ENCODE measurements at regions not wholly inside any gene's neighbourhood (a gene's known extent, or its start where the extent isn't known, plus 50 kb on each side); places are given as distances from the start of the nearest gene placed in this dataset.

GRCh38 chr5:155908543-155908942 lies 418.4 kb upstream of the SGCD start:
- ATAC-seq (no peak), DNase-seq (no peak)
- TF ChIP-seq CTCF (IDR thresholded peaks at IDR 0.05) (no peak), POLR2A (IDR thresholded peaks at IDR 0.05) (no peak)
- WGBS, 4 donors = 77 to 91% (median 89%) methylated on average over 5 of the region's 5 CpGs
- Histone ChIP-seq H3K27ac (no peak overlapping the region), H3K4me3 (no peak overlapping the region), H3K27me3 (no peaks in the 10 kb centered on the region), H3K9me3 (no peaks in the 10 kb centered on the region), H3K4me1 (peaks cover 0 to 11% (median 0%) of the 10 kb centered on the region in 12 donors), H3K36me3 (no peaks in the 10 kb centered on the region)
- intact Hi-C loops (cut with DNase I) = loop anchor here in 1 of 10 donors (10.0 kb wide), 1 partner anchor 184 kb away; no protein-coding TSS in a partner anchor

GRCh38 chr5:155912291-155912690 lies 414.7 kb upstream of the SGCD start:
- TF ChIP-seq CTCF (IDR thresholded peaks at IDR 0.05) (no peak), POLR2A (IDR thresholded peaks at IDR 0.05) (no peak)
- H3K36me3 ChIP-seq = no peaks in the 10 kb centered on the region
- DNase-seq = no peak

GRCh38 chr5:155914766-155915165 lies 412.2 kb upstream of the SGCD start:
- no peaks in the 10 kb centered on the region for H3K36me3 ChIP-seq
- H3K4me1 ChIP-seq = peaks cover 0 to 14% (median 9%) of the 10 kb centered on the region in 12 donors
- TF ChIP-seq CTCF (IDR thresholded peaks at IDR 0.05) (no peak), POLR2A (IDR thresholded peaks at IDR 0.05) (no peak)
- ATAC-seq (no peak), DNase-seq (no peak)
- H3K4me3 ChIP-seq = no peak overlapping the region
- no peak overlapping the region for H3K27ac ChIP-seq
- intact Hi-C loops (cut with DNase I) = no loop called here
- H3K9me3 ChIP-seq = no peaks in the 10 kb centered on the region
- no peaks in the 10 kb centered on the region for H3K27me3 ChIP-seq

More at GRCh38 chr5:155912291-155912690, 414.7 kb upstream of the SGCD start:
- Histone ChIP-seq H3K4me1 (no peaks in the 10 kb centered on the region), H3K27ac (no peak overlapping the region), H3K4me3 (no peak overlapping the region), H3K27me3 (no peaks in the 10 kb centered on the region), H3K9me3 (no peaks in the 10 kb centered on the region)
- WGBS, 4 donors = 83 to 92% (median 86%) methylated on average over 5 of the region's 5 CpGs
- no peak for ATAC-seq
- intact Hi-C loops (cut with DNase I) = no loop called here

- 55 to 74% (median 58%) methylated on average over 3 of the region's 3 CpGs for WGBS, 4 donors
- TF ChIP-seq POLR2A (IDR thresholded peaks at IDR 0.05) (no peak), CTCF (IDR thresholded peaks at IDR 0.05) (no peak)
- Histone ChIP-seq H3K4me1 (peaks cover 0 to 20% (median 10%) of the 10 kb centered on the region in 12 donors), H3K27ac (no peak overlapping the region), H3K4me3 (no peak overlapping the region), H3K27me3 (no peaks in the 10 kb centered on the region), H3K9me3 (no peaks in the 10 kb centered on the region), H3K36me3 (no peaks in the 10 kb centered on the region)
- DNase-seq (no peak), ATAC-seq (no peak)
- intact Hi-C loops (cut with DNase I) = no loop called here
Observed at GRCh38 chr5:155915601-155916000, 411.4 kb upstream of the SGCD start.
